K562 (cell line): ENCODE measurements at regions not wholly inside any gene's neighbourhood (a gene's known extent, or its start where the extent isn't known, plus 50 kb on each side); places are given as distances from the start of the nearest gene placed in this dataset.

Source experiments
- ATAC-seq: fragments of 200-7000 bp; cut with Tn5 transposase; 3 replicates; pipeline ENCODE4 v1.9.1; 2020; ENCODE audit warnings: moderate library complexity
- BruUV-seq: library from RNA; stranded (reverse); fragments of 400-500 nt; replicated peaks from 2 replicates; lab custom pipeline; 2021; lab: Mats Ljungman, UMichigan
- CTCF ChIA-PET: fragments of 300-600 bp; formaldehyde crosslinking; extraction: SDS; loops from one replicate; lab custom pipeline; 2021; ENCODE audit warnings: low intra/inter-chr PET ratio; lab: Yijun Ruan, JAX
- POLR2A ChIA-PET: fragments of 300-600, 350-650 bp; sonication (Branson Sonifier 250); formaldehyde crosslinking; extraction: SDS; loops from one replicate; lab custom pipeline; 2021; ENCODE audit warnings: antibody characterized with exemption, inconsistent platforms; lab: Yijun Ruan, JAX
- DNase-seq, 4 experiments: peaks; one replicate each; pipeline versions ENCODE4 v3.0.0 to v3.0.0-alpha.2; 2011 to 2018; ENCODE audit warnings: low spot score in 3 of 4, mixed read lengths in 3 of 4; ENCODE audit errors: extremely low read depth in 1 of 4
- FAIRE-seq: peaks from 2 replicates; lab custom pipeline; 2011; peaks lifted over from hg19 to GRCh38; lab: Jason Lieb, UNC
- H2AFZ ChIP-seq: 2 replicates; pipeline ENCODE4 v1.6.0; 2011; ENCODE audit warnings: low read depth, low read length, control low read depth, inconsistent platforms
- H3K27ac ChIP-seq: fragments of 200-600 bp; 3 replicates; pipeline ENCODE4 v1.8.0; 2011; ENCODE audit warnings: low read depth, mild to moderate bottlenecking, control low read depth, inconsistent platforms, low read length, moderate library complexity, mixed read lengths; ENCODE audit errors: extremely low read depth
- H3K27me3 ChIP-seq, 2 experiments: fragments of 300-600 bp in 1 of 2; 2 replicates in 1 of 2; 3 replicates in 1 of 2; pipeline versions ENCODE4 v1.6.0 to v1.8.0; 2011; ENCODE audit warnings: inconsistent platforms in 2 of 2, low read length in 2 of 2, mild to moderate bottlenecking in 1 of 2, mixed read lengths in 1 of 2, moderate library complexity in 1 of 2; ENCODE audit not compliant: control insufficient read depth in 2 of 2, insufficient read depth in 2 of 2
- H3K36me3 ChIP-seq: fragments of 300-600 bp; 3 replicates; pipeline ENCODE4 v1.8.0; 2011; ENCODE audit warnings: mild to moderate bottlenecking, low read length, inconsistent platforms; ENCODE audit not compliant: control insufficient read depth, insufficient read depth
- H3K4me1 ChIP-seq, 2 experiments: fragments of 200-600 bp in 1 of 2; replicated peaks in 1 of 2; 2 replicates in 1 of 2; 3 replicates in 1 of 2; pipeline versions ENCODE4 v1.5.1 to v1.8.0; 2011; ENCODE audit warnings: inconsistent platforms in 2 of 2, low read length in 2 of 2, mild to moderate bottlenecking in 1 of 2, mixed read lengths in 1 of 2, moderate library complexity in 1 of 2; ENCODE audit not compliant: control insufficient read depth in 2 of 2, insufficient read depth in 2 of 2
- H3K4me2 ChIP-seq: 2 replicates; pipeline ENCODE4 v1.6.1; 2011; ENCODE audit warnings: low read length, control low read depth, inconsistent platforms, mixed read lengths; ENCODE audit not compliant: insufficient read depth
- H3K4me3 ChIP-seq: fragments of 200-600 bp; sonication (generic), shearing (Covaris generic); 2 replicates; pipeline ENCODE4 v1.5.1; 2016; ENCODE audit warnings: control low read depth, inconsistent platforms
- H3K79me2 ChIP-seq: fragments of 200-600 bp; 3 replicates; pipeline ENCODE4 v1.8.0; 2011; ENCODE audit warnings: low read length, inconsistent platforms; ENCODE audit not compliant: control insufficient read depth, insufficient read depth
- H3K9ac ChIP-seq, 2 experiments: 2 replicates each; pipeline versions ENCODE4 v1.6.0 to v1.6.1; 2011; ENCODE audit warnings: low read depth in 2 of 2, low read length in 2 of 2, control low read depth in 1 of 2, inconsistent platforms in 1 of 2, mild to moderate bottlenecking in 1 of 2, mixed read lengths in 1 of 2; ENCODE audit not compliant: insufficient read depth in 1 of 2
- H3K9me1 ChIP-seq: one replicate; pipeline ENCODE4 v1.6.0; 2011; ENCODE audit warnings: inconsistent platforms, mild to moderate bottlenecking, low read length, moderate library complexity; ENCODE audit not compliant: control insufficient read depth, insufficient read depth
- H3K9me3 ChIP-seq: replicated peaks from 2 replicates; pipeline ENCODE4 v1.5.1; 2011; ENCODE audit warnings: low read depth, low read length, inconsistent platforms; ENCODE audit not compliant: control insufficient read depth, insufficient read depth
- H4K20me1 ChIP-seq: replicated peaks from 2 replicates; pipeline ENCODE4 v1.6.1; 2011; ENCODE audit warnings: low read length, inconsistent platforms, mixed read lengths; ENCODE audit not compliant: control insufficient read depth, insufficient read depth
- BCL6 ChIP-seq: fragments of 250-450 bp; sonication (Bioruptor Pico); IDR thresholded peaks from 2 replicates; pipeline ENCODE4 v1.4.0; 2020
- CREB3 ChIP-seq: fragments of 450-650 bp; conservative IDR thresholded peaks from 2 replicates; pipeline ENCODE4 v1.6.1; 2016; ENCODE audit warnings: missing genetic modification characterization, low read depth, mild to moderate bottlenecking, missing compliant biosample characterization, moderate library complexity
- ETV1 ChIP-seq: fragments of 450-650 bp; conservative IDR thresholded peaks from 2 replicates; pipeline ENCODE4 v1.6.1; 2016; ENCODE audit warnings: missing genetic modification characterization, control low read depth, low read depth, missing compliant biosample characterization
- GATAD2A ChIP-seq: fragments of 450-650 bp; IDR thresholded peaks from 2 replicates; pipeline ENCODE4 v1.6.1; 2017
- HEY1 ChIP-seq: fragments of 250-450 bp; sonication (Bioruptor Pico); IDR thresholded peaks from 2 replicates; pipeline ENCODE4 v1.5.0; 2020; ENCODE audit warnings: mild to moderate bottlenecking, moderate library complexity, borderline replicate concordance
- IRF2 ChIP-seq: sonication (generic); formaldehyde crosslinking; IDR thresholded peaks from 2 replicates; pipeline ENCODE4 v1.8.1; 2022; ENCODE audit warnings: mild to moderate bottlenecking, missing genetic modification reagents
- OTX1 ChIP-seq: fragments of 450-650 bp; formaldehyde crosslinking; IDR thresholded peaks from 2 replicates; pipeline ENCODE4 v1.4.0; 2022; ENCODE audit warnings: mild to moderate bottlenecking
- STAT5A ChIP-seq: IDR thresholded peaks from 2 replicates; pipeline ENCODE4 v1.6.1; 2012; ENCODE audit warnings: low read length, inconsistent platforms, borderline replicate concordance
- ZNF586 ChIP-seq: fragments of 450-650 bp; formaldehyde crosslinking; conservative IDR thresholded peaks from 2 replicates; pipeline ENCODE4 v1.4.0; 2020; ENCODE audit warnings: mild to moderate bottlenecking, moderate library complexity
- ZNF75A ChIP-seq: fragments of 450-650 bp; formaldehyde crosslinking; IDR thresholded peaks from 2 replicates; pipeline ENCODE4 v1.4.0; 2020; ENCODE audit warnings: mild to moderate bottlenecking
- WGBS: fragments of 100-300 bp; shearing (Covaris generic); methylation state at CpG from one replicate; pipeline ENCODE4 v1.1.6; 2016; ENCODE audit warnings: low coverage, mixed read lengths; ENCODE audit not compliant: insufficient coverage; ENCODE audit errors: missing lambda C conversion rate; 5-methylcytosine and 5-hydroxymethylcytosine counted together
- in situ Hi-C: fragments of 300-500 bp; cut with MboI; formaldehyde crosslinking; loops from 4 replicates; pipeline ENCODE4 v1.15.0; 2018; ENCODE audit warnings: inconsistent platforms, mixed read lengths
- intact Hi-C: fragments of 100-400 bp; cut with micrococcal nuclease; formaldehyde crosslinking; loops from 2 replicates; pipeline ENCODE4 v1.14.2; 2022
- TF ChIP-seq, protein P1 (sequence below): fragments of 250-450 bp; sonication (Bioruptor Pico); IDR thresholded peaks from 2 replicates; pipeline ENCODE4 v1.8.0; 2022; ENCODE audit warnings: moderate library complexity, mild to moderate bottlenecking, inconsistent platforms

DNA sequence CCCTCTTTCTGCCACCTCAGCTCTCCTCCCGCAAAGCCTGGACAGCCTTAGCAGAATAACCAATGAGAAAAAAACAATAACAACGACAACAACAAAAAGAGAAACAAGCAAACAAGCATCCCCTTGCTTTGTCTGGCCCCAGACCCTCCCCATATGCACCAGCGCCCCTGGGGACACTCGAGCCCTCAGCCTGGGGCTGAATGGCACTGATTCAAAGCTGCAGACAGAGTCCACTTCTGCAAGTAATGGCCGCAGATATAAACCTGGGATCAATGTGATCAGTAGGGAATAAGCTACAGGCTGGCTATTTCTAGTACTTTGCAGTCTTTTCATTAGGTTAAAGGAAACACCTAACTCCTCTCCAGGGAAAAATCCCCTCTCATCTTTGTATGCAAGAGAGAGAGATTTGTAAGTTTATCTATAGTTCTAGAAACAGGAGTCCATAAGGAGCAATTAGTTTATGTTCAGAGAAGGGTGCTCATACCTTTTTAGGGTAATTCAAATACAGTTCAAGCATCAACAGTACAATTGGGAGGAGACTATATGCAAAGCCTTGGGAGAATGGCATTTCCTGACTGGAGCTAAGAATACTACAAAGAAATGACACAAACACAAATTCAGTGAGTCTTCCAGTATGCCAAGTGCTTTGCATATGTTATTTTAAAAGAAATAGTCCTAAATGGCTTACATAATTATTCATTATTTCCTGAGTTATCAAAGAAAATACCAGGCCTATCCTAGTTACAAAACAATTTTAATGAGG is 122.3 kb upstream of the DDX18 start:
- no peaks in the 10 kb centered on the region for H3K36me3 ChIP-seq
- no peak for ATAC-seq
- BruUV-seq, result no TSS peak
- H2AFZ ChIP-seq, result no peak overlapping the region
- DNase-seq, result no peak
- ChIA-PET CTCF (no interaction called here), POLR2A (no interaction called here)
- H3K4me2 ChIP-seq, result no peak overlapping the region
- intact Hi-C loops, result no loop called here
- in situ Hi-C loops, result no loop called here
- no peak overlapping the region for H3K27ac ChIP-seq
- no peaks in the 10 kb centered on the region for H4K20me1 ChIP-seq
- no peak for FAIRE-seq
- TF ChIP-seq BCL6 (CRISPR knock-in tag) (no peak), IRF2 (CRISPR knock-in tag) (no peak), ZNF75A (CRISPR knock-in tag) (no peak), STAT5A (no peak), CREB3 (tag) (no peak), ZNF586 (CRISPR knock-in tag) (no peak), ETV1 (tag) (no peak), HEY1 (CRISPR knock-in tag) (no peak), GATAD2A (no peak), OTX1 (CRISPR knock-in tag) (no peak)
- TF ChIP-seq, protein P1, sequence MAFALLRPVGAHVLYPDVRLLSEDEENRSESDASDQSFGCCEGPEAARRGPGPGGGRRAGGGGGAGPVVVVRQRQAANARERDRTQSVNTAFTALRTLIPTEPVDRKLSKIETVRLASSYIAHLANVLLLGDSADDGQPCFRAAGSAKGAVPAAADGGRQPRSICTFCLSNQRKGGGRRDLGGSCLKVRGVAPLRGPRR (CRISPR knock-in tag), result no peak
- H3K27me3 ChIP-seq, result no peaks in the 10 kb centered on the region
- no peaks in the 10 kb centered on the region for H3K9me1 ChIP-seq
- no peaks in the 10 kb centered on the region for H3K4me1 ChIP-seq
- no peaks in the 10 kb centered on the region for H3K79me2 ChIP-seq
- H3K9me3 ChIP-seq, result no peaks in the 10 kb centered on the region
- WGBS, result 0% methylated on average over 5 of the region's 5 CpGs
- no peak overlapping the region for H3K9ac ChIP-seq
- H3K4me3 ChIP-seq, result no peak overlapping the region
